A204.1 (cell line): ENCODE measurements at regions not wholly inside any gene's neighbourhood (a gene's known extent, or its start where the extent isn't known, plus 50 kb on each side); places are given as distances from the start of the nearest gene placed in this dataset.
"Not testable (repeated sequence)": the region's sequence is repeated elsewhere in the genome, so short reads cannot be mapped to it uniquely, and the experiment has no call there.

ENCODE experiments used
- FAIRE-seq: peaks from 2 replicates; lab custom pipeline; 2012; peaks lifted over from hg19 to GRCh38; lab: Jason Lieb, UNC

- no peak for FAIRE-seq
Observed at GRCh38 chr4:57410331-57411052, 300.3 kb upstream of the IGFBP7 start.

- FAIRE-seq: no peak
Observed at GRCh38 chr4:57405359-57405758, 295.2 kb upstream of the IGFBP7 start.

GRCh38 chr4:57404483-57404882, 294.3 kb upstream of the IGFBP7 start:
- FAIRE-seq: no peak

DNA sequence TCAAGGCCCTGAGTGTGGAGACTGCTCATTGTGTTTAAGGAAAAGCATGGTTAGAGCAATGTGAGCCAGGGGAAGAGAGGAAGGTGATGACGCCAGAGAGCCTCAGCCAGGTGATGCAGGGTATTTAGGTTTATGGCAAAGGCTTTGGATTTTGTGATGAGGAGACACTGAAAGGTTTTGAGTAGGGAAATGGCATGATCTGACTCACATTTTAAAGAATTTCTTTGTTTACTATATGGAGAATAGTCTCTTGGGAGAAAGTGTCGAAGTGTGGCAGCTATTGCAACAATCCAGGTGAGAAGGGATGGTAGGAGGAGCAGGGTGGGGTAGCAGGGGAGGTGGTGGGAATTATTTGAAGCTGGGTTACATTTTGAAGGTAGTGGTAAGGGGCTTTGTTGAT, 293.4 kb upstream of the IGFBP7 start:
- no peak for FAIRE-seq

DNA sequence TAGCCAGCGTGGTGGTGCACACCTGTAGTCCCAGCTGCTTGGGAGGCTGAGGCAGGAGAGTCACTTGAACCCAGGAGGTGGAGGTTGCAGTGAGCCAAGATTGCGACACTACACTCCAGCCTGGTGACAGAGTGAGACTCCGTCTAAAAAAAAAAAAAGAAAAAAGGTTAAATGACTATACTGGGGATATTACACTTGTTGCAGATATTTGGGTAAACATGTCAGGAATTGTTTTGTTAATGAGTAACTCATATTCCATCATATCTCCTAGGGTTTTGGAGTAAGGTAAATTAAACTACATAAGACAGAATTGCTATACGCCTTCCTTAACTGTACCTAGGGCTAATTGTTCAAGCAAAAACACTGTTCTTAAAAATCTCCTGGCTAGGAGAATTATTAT, 291.4 kb upstream of the IGFBP7 start:
- FAIRE-seq: no peak

DNA sequence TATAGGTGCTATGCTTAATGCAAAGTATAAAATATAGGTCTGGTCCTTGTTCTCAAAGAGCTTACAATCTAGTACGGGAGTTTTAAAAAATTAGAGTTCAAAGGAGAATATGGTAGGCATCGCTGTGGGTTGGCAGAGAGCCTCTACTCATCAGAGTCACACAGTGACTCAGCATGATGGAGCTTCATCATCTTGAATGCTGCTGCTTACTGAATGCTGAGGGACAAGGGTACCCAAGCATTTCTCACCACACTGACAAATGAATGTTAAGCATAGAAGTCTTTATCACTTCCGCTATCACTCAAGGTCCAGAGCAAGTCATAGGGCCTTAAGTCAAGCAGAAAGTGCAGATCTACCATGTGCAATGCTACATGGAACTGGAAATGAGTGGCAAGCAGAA, 268.6 kb upstream of the IGFBP7 start:
- FAIRE-seq: no peak

GRCh38 chr4:57374866-57375595, 264.8 kb upstream of the IGFBP7 start:
- no peak for FAIRE-seq

- FAIRE-seq: no peak
Observed at GRCh38 chr4:57373991-57374390, 263.8 kb upstream of the IGFBP7 start.

DNA sequence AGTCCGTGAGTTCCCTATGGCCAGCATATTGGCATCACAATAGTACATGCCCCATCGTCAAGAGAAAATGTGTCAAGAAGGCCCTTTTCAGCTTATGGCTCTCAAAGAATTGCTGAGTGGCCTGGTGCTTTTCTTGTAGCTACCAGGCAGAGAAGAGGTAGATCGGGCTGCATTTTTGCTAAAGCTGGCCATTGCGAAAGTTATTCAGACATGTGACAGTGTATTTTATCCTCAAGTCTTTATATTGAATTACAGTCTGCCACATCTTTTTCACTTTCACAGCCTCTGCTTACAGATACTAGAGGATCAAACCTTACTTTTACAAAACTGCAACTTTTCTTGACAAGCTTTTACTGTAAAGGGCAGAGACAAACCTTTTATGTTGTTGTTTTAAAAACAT, 261.5 kb upstream of the IGFBP7 start:
- FAIRE-seq: no peak

DNA sequence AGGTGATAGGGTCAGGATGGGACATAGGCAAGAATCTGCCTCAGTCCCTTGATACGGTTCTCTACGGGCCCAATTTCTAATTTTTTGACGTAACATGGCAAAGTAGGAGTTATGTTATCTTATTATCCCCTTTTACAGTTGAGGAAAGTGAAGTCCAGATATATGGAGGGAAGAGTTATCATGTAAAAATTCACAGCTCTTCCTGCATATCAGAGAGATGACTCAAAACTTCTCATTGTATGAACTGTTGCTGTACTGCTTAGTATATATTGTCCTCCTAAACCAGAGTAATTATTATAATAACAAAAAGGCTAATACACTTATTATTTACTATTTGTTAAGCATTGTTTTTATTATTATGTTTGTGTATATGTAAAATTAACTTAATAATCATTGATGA, 260.5 kb upstream of the IGFBP7 start:
- no peak for FAIRE-seq

GRCh38 chr4:57369446-57369845, 259.3 kb upstream of the IGFBP7 start:
- no peak for FAIRE-seq

DNA sequence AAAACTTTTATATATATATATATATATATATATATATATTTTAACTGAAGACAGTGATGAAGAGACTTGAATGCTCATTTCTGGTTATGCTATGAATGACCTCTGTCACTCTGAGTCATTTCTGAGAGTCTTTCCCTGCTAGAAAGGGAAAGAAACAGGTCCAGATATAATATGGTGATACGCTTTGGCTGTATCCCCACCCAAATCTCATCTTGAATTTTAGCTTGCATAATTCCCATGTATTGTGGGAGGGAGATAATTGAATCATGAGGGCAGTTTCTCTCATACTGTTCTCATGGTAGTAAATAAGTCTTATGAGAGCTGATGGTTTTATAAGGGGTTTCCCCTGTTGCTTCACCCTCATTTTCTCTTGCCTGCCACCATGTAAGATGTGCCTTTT, 254.1 kb upstream of the IGFBP7 start:
- no peak for FAIRE-seq

DNA sequence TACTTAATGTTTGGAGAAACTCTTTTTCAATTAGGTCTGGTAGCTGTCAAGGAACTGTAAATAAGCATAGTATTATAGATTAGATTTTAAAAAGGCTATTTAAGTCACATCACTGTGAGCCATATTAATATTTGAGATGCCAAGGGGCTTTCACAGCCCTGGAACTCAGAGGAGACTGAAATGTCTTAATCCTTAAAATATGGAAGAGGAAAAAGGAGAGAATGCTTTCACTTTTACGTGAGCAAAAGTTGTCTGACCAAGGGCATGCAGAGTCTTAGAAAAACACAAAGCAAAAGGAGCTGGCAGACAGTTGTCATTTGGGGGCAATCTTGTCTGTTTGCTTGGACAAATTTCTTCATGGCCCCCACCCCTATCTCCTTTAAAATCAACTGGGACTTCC, 253.2 kb upstream of the IGFBP7 start:
- no peak for FAIRE-seq

DNA sequence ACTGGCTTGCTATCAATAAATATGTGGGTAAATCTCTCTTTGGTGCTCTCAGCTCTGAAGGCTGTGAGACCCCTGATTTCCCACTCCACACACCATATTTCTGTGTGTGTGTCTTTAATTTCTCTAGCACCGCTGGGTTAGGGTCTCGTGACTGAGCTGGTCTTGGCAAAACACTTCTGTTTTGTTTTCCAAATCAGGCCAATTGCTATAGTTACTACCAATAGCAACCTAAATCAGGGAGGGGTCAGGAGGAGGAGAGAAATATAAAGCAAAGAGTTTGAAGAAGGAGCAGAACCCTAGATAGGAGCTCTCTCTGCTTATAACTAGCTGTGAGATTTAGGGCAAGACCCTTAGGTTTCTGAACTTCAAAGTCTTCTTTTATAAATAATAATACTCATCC, 250.5 kb upstream of the IGFBP7 start:
- no peak for FAIRE-seq

DNA sequence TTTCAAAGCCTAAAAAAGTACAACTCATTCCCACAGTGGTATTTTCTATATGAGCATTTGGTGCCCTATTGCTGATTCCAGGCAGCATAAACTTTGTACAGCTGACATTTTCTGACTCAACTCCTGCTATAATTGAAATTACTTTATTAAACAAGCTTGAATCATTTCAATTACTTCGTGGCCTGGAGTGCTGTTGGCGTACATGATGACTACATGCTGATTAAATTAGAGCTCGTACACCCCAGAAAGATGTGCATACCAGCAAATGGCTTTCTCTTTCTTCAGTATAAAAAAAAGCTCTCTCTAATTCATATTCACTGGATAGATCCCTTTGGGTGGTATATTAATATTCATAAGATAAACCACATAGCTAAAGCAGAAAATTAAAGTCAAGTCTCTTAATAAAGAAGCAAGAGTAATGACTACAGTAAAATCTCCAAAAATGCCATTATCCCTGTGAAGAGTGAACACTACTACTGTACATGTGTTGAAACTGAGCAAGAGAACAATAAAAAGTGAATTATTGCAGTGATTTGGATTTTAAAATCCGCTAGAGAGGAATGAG, 245.0 kb upstream of the IGFBP7 start:
- no peak for FAIRE-seq

- FAIRE-seq: no peak
Observed at GRCh38 chr4:57351731-57352130, 241.5 kb upstream of the IGFBP7 start.

DNA sequence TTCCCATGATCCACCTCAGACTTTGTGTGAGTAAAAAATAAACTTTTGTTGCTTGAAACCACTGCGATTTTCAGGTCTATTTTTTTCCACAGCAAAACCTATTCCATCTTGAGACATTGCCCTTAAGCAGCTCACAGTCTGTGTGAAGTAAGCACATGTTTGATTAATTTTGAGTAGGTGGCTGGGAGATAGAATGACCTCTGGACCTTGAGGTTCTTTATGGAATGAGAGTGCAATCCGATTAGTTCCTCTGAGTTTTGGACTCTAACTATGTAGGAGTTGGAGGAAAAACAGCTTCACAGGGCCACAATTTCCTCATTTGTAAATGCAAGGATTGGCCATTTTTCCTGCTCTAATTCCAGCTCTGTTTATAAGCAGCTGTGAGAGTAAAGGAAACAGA, 234.1 kb upstream of the IGFBP7 start:
- no peak for FAIRE-seq

DNA sequence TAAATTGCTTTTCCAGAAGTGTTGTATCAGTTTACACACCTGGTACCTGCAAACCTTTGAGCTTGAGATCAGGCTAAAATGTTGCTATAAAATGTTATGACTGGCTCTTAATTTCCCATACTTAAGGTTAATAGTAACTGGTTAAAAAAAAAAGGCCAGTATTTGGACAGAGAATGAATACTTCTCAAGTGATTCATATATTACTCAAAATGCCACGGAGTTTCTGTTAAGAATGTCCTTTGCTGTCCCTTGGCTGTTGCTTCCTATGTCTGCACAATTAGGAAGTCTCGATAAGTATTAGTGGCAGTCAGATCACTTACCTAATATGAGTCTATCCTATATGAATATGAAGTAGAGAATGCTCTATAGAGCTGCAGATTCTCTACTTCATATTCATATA, 232.2 kb upstream of the IGFBP7 start:
- no peak for FAIRE-seq

DNA sequence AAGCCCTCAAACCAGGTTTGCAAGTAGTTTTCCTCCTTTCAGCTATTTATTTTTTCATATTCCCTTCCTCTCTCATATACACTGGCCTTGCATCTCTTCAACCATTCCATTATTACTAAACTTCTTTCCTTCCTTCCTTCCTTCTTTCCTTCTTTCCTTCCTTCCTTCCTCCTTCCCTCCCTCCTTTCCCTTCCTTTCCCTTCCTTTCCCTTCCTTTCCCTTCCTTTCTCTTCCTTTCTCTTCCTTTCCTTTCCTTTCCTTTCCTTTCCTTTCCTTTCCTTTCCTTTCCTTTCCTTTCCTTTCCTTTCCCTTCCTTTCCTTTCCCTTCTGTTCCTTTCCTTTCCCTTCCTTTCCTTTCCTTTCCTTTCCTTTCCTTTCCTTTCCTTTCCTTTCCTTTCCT, 228.7 kb upstream of the IGFBP7 start:
- not testable (repeated sequence) for FAIRE-seq

DNA sequence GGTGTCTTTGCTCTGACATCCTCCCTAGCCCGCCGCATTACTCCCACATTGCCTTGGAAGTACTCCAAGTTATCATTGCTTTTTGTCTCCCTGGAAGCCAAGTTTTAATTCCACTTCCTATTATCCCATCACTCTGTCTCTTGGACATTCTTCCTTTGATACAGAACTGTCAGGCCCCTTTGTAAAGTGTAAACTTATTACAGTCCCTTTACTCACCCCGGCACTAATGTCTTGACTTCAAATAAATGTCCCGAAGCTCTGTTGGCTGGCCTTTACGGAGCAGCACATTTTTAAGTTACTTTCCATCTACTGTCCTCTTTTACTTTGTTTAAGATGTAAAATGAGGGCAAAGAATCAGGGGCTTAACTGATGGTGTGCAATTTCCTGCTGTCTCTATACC, 223.5 kb upstream of the IGFBP7 start:
- FAIRE-seq: no peak

DNA sequence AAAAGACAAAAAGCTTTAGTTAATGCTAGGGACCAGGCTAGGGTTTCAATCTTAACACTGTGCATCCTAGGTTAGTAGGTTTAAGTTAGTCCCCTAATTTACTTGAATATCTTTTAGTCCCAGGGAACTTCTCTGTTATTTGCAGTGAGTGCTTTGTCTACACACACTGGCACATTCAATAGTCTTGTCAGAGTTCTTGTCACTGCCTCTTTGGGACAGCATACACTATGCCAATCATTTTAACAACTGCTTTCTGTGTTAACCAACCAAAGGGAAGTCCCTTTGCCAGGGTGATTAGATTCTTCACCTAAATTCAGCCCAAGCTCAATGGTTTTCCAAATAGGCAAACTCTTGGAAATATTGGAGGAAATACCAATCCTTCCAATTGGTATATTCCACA, 221.8 kb upstream of the IGFBP7 start:
- no peak for FAIRE-seq

DNA sequence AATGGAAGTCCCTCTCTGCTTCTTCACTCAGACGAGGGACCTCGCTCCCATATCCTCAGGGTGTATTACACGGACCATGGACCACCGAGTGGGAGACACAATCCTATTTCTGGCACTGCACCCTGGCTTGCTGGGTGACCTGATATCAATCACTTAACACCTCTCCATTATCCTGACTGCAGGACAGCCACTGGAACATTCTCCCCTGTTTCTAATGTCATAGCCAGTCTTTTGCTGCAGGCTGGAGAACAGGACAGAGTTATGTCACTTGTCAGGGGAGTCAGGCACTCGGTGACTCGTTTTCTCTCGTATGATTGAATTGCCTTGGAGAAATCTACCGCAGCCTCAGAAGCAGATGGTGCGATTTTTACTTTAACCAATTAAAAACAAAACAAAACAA, 219.1 kb upstream of the IGFBP7 start:
- FAIRE-seq: no peak

- no peak for FAIRE-seq
Observed at GRCh38 chr4:57324673-57325307, 214.6 kb upstream of the IGFBP7 start.
